GM19397 (cell line): ENCODE measurements at regions not wholly inside any gene's neighbourhood (a gene's known extent, or its start where the extent isn't known, plus 50 kb on each side); places are given as distances from the start of the nearest gene placed in this dataset.
A peak's percentile ranks its signal among the peaks of the same experiment; 100 is the strongest.

Source experiments
- ATAC-seq: cut with Tn5 transposase; IDR thresholded peaks from one replicate; pipeline ENCODE4 v1.9.1; 2021; ENCODE audit warnings: mild to moderate bottlenecking, moderate library complexity; ENCODE audit not compliant: unreplicated experiment

GRCh38 chr7:47191316-47191715 is 390.6 kb downstream of the TNS3 start:
- ATAC-seq = no peak

- ATAC-seq = no peak
Measured at GRCh38 chr7:47190462-47190861, 391.4 kb downstream of the TNS3 start.

- ATAC-seq = no peak
Measured at GRCh38 chr7:47188653-47189315, 393.1 kb downstream of the TNS3 start.

GRCh38 chr7:47188136-47188535 is 393.8 kb downstream of the TNS3 start:
- no peak for ATAC-seq

- ATAC-seq = peak; percentile 94
Measured at GRCh38 chr7:47186316-47186715, 395.6 kb downstream of the TNS3 start.

- ATAC-seq = no peak
Measured at GRCh38 chr7:47185839-47186238, 396.1 kb downstream of the TNS3 start.

- no peak for ATAC-seq
Measured at GRCh38 chr7:47185170-47185569, 396.7 kb downstream of the TNS3 start.

GRCh38 chr7:47183862-47184590 is 397.9 kb downstream of the TNS3 start:
- ATAC-seq = no peak

GRCh38 chr7:47181746-47182361 is 400.1 kb downstream of the TNS3 start:
- ATAC-seq = no peak

GRCh38 chr7:47180516-47180826 is 401.4 kb downstream of the TNS3 start:
- ATAC-seq = no peak

- ATAC-seq = no peak
Measured at GRCh38 chr7:47179812-47180515, 401.9 kb downstream of the TNS3 start.

- peak; percentile 89 for ATAC-seq
Measured at GRCh38 chr7:47172602-47173539, 409.0 kb downstream of the TNS3 start.

GRCh38 chr7:47170516-47170915 is 411.4 kb downstream of the TNS3 start:
- ATAC-seq = no peak

- ATAC-seq = no peak
Measured at GRCh38 chr7:47154791-47155190, 427.1 kb downstream of the TNS3 start.

GRCh38 chr7:47153576-47153975 is 428.3 kb downstream of the TNS3 start:
- ATAC-seq = no peak

GRCh38 chr7:47153058-47153457 is 428.9 kb downstream of the TNS3 start:
- no peak for ATAC-seq

GRCh38 chr7:47152307-47152706 is 429.6 kb downstream of the TNS3 start:
- ATAC-seq = no peak

GRCh38 chr7:47150497-47151260 is 431.2 kb downstream of the TNS3 start:
- no peak for ATAC-seq

GRCh38 chr7:47149971-47150370 is 431.9 kb downstream of the TNS3 start:
- peak; percentile 28 for ATAC-seq
